DOHH2 (cell line): ENCODE measurements at regions not wholly inside any gene's neighbourhood (a gene's known extent, or its start where the extent isn't known, plus 50 kb on each side); places are given as distances from the start of the nearest gene placed in this dataset.

ENCODE experiments used
- CTCF ChIP-seq: fragments of 200-600 bp; sonication (generic); IDR thresholded peaks from one replicate; pipeline ENCODE4 v1.5.1; 2014; ENCODE audit warnings: antibody characterized with exemption, mild to moderate bottlenecking, low read depth, low read length; ENCODE audit not compliant: poor library complexity, severe bottlenecking
- EZH2phosphoT487 ChIP-seq: fragments of 200-600 bp; sonication (generic); IDR thresholded peaks from 2 replicates; pipeline ENCODE4 v1.6.1; 2017; ENCODE audit warnings: borderline replicate concordance, mild to moderate bottlenecking, antibody characterized with exemption, low read length, moderate library complexity, mixed read lengths

DNA sequence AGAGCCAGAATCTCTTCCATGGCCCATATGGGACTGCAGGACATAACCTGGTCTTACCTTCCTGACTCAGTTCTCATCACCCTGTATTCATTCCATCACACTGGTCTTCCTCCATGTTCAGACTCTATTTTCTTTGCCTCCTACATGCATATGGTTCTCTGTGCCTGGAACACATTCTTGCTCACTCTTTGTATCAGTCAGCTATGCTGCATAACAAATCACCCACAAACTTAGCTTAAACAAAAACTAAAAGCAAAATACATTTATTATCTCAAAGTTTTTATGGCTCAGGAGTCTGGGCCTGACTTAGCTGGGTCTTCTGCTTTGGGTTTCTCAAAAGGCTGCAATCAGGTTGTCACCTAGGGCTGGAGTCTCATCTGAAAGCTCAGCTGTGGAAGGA is 712.6 kb upstream of the TBX3 start:
- TF ChIP-seq CTCF: no peak
- no peak for TF ChIP-seq EZH2phosphoT487
